ENCODE measurements at regions not wholly inside any gene's neighbourhood (a gene's known extent, or its start where the extent isn't known, plus 50 kb on each side); places are given as distances from the start of the nearest gene placed in this dataset.

GRCh38 chr6:8277769-8278168, 157.6 kb downstream of the SLC35B3 start:
- TF ChIP-seq CTCF (IDR thresholded peaks at IDR 0.05) = no peak
- TF ChIP-seq POLR2AphosphoS5 (IDR thresholded peaks at IDR 0.05) = no peak
- TF ChIP-seq POLR2A (IDR thresholded peaks at IDR 0.05; ENCODE audit: low read depth) = no peak
- no peak for TF ChIP-seq EP300 (IDR thresholded peaks at IDR 0.05)
